NB4 (cell line): ENCODE measurements at regions not wholly inside any gene's neighbourhood (a gene's known extent, or its start where the extent isn't known, plus 50 kb on each side); places are given as distances from the start of the nearest gene placed in this dataset.
"Not testable (repeated sequence)": the region's sequence is repeated elsewhere in the genome, so short reads cannot be mapped to it uniquely, and the experiment has no call there.

Experiments
- CTCF ChIP-seq: IDR thresholded peaks from one replicate; pipeline ENCODE4 v1.5.1; 2012; ENCODE audit warnings: low read depth, low read length
- MAX ChIP-seq: IDR thresholded peaks from 2 replicates; pipeline ENCODE4 v1.6.1; 2011; ENCODE audit warnings: low read depth, low read length
- MYC ChIP-seq: IDR thresholded peaks from 2 replicates; pipeline ENCODE4 v1.6.1; 2011; ENCODE audit warnings: low read depth, low read length

GRCh38 chr7:7042286-7042893 is 140.0 kb upstream of the C1GALT1 start:
- TF ChIP-seq MAX, CTCF, MYC: not testable (repeated sequence)
